GM23338 (cell line): ENCODE measurements at regions not wholly inside any gene's neighbourhood (a gene's known extent, or its start where the extent isn't known, plus 50 kb on each side); places are given as distances from the start of the nearest gene placed in this dataset.

Source experiments
- ATAC-seq: fragments of 200-7000 bp; cut with Tn5 transposase; 3 replicates; pipeline ENCODE4 v1.9.1; 2020
- DNase-seq: peaks from one replicate; pipeline ENCODE4 v3.0.0-alpha.2; 2015; ENCODE audit warnings: low spot score
- H2AFZ ChIP-seq: fragments of 200-600 bp; sonication (generic); 2 replicates; pipeline ENCODE4 v1.8.0; 2016; ENCODE audit warnings: antibody characterized with exemption, mild to moderate bottlenecking, moderate library complexity
- H3F3A ChIP-seq: fragments of 200-600 bp; sonication (generic); replicated peaks from 2 replicates; pipeline ENCODE4 v1.8.0; 2017; ENCODE audit warnings: antibody characterized with exemption, mixed run types, low read depth
- H3K27ac ChIP-seq: fragments of 200-600 bp; sonication (generic); 2 replicates; pipeline ENCODE4 v1.6.1; 2016; ENCODE audit warnings: low read depth
- H3K27me3 ChIP-seq: fragments of 200-600 bp; sonication (generic); 2 replicates; pipeline ENCODE4 v1.8.0; 2016; ENCODE audit warnings: mild to moderate bottlenecking, mixed run types, moderate library complexity; ENCODE audit not compliant: insufficient read depth
- H3K36me3 ChIP-seq: fragments of 200-600 bp; sonication (generic); 2 replicates; pipeline ENCODE4 v1.8.0; 2016; ENCODE audit warnings: mild to moderate bottlenecking; ENCODE audit not compliant: insufficient read depth
- H3K4me1 ChIP-seq: fragments of 200-600 bp; sonication (generic); 2 replicates; pipeline ENCODE4 v1.8.0; 2016; ENCODE audit warnings: mild to moderate bottlenecking, moderate library complexity; ENCODE audit not compliant: insufficient read depth
- H3K4me2 ChIP-seq: fragments of 200-600 bp; sonication (generic); 2 replicates; pipeline ENCODE4 v1.7.1; 2017; ENCODE audit warnings: mixed run types
- H3K4me3 ChIP-seq: fragments of 200-600 bp; sonication (generic); 2 replicates; pipeline ENCODE4 v1.6.1; 2016; ENCODE audit warnings: mixed run types
- H3K79me2 ChIP-seq: fragments of 200-600 bp; sonication (generic); replicated peaks from 2 replicates; pipeline ENCODE4 v1.8.0; 2017; ENCODE audit warnings: mild to moderate bottlenecking; ENCODE audit not compliant: insufficient read depth
- H3K9me2 ChIP-seq: fragments of 200-600 bp; sonication (generic); 2 replicates; pipeline ENCODE4 v1.8.0; 2017; ENCODE audit not compliant: insufficient read depth
- H4K20me1 ChIP-seq: fragments of 200-600 bp; sonication (generic); replicated peaks from 2 replicates; pipeline ENCODE4 v1.8.0; 2017; ENCODE audit warnings: mild to moderate bottlenecking; ENCODE audit not compliant: insufficient read depth
- H3K27ac Mint-ChIP-seq: 2 replicates; pipeline ENCODE4 v1.8.0; 2020; ENCODE audit warnings: inconsistent platforms, mild to moderate bottlenecking, moderate library complexity, mixed read lengths
- H3K27me3 Mint-ChIP-seq: 3 replicates; pipeline ENCODE4 v1.8.0; 2022; ENCODE audit warnings: low read depth, mild to moderate bottlenecking, moderate library complexity, mixed read lengths, inconsistent platforms; ENCODE audit not compliant: insufficient read depth, poor library complexity
- H3K36me3 Mint-ChIP-seq: 3 replicates; pipeline ENCODE4 v1.8.0; 2021; ENCODE audit warnings: low read depth, mild to moderate bottlenecking, inconsistent platforms, moderate library complexity, mixed read lengths
- H3K4me1 Mint-ChIP-seq: 3 replicates; pipeline ENCODE4 v1.8.0; 2020; ENCODE audit warnings: mild to moderate bottlenecking, inconsistent platforms, mixed read lengths
- H3K4me3 Mint-ChIP-seq: 3 replicates; pipeline ENCODE4 v1.8.0; 2021; ENCODE audit warnings: moderate library complexity, mild to moderate bottlenecking, inconsistent platforms, mixed read lengths
- H3K9me3 Mint-ChIP-seq: 3 replicates; pipeline ENCODE4 v1.8.0; 2020; ENCODE audit warnings: moderate library complexity, mild to moderate bottlenecking, inconsistent platforms, mixed read lengths
- CREB1 ChIP-seq: fragments of 250-450 bp; sonication (Bioruptor Pico); IDR thresholded peaks from 2 replicates; pipeline ENCODE4 v1.5.0; 2020; ENCODE audit warnings: low read depth, mild to moderate bottlenecking, moderate library complexity
- CTCF ChIP-seq, 2 experiments: fragments of 200-600 bp in 1 of 2; sonication (generic) in 1 of 2; conservative IDR thresholded peaks; 2 replicates each; pipeline versions ENCODE4 v1.5.1 to v1.6.1; 2016 to 2017; ENCODE audit warnings: antibody characterized with exemption in 2 of 2, low read depth in 2 of 2, mild to moderate bottlenecking in 2 of 2, moderate library complexity in 1 of 2
- EZH2 ChIP-seq: fragments of 200-600 bp; sonication (generic); IDR thresholded peaks from one replicate; pipeline ENCODE4 v1.8.0; 2017; ENCODE audit warnings: antibody characterized with exemption, mild to moderate bottlenecking, low read depth; ENCODE audit not compliant: unreplicated experiment
- NANOG ChIP-seq: IDR thresholded peaks from 2 replicates; pipeline ENCODE4 v1.6.1; 2016; ENCODE audit warnings: antibody characterized with exemption, borderline replicate concordance
- POLR2AphosphoS5 ChIP-seq: IDR thresholded peaks from 2 replicates; pipeline ENCODE4 v1.6.1; 2016; ENCODE audit warnings: antibody characterized with exemption, low read depth
- REST ChIP-seq: IDR thresholded peaks from one replicate; pipeline ENCODE4 v1.6.1; 2018; ENCODE audit warnings: antibody characterized with exemption; ENCODE audit not compliant: unreplicated experiment
- ZNF114 ChIP-seq: fragments of 250-450 bp; sonication (Bioruptor Pico); IDR thresholded peaks from 2 replicates; pipeline ENCODE4 v1.5.0; 2020; ENCODE audit warnings: mild to moderate bottlenecking, moderate library complexity
- ZNF331 ChIP-seq: fragments of 250-450 bp; sonication (Bioruptor Pico); IDR thresholded peaks from 2 replicates; pipeline ENCODE4 v1.5.0; 2020; ENCODE audit warnings: low read depth, mild to moderate bottlenecking, moderate library complexity
- TF ChIP-seq, protein P1 (sequence below): fragments of 250-450 bp; sonication (Bioruptor Pico); IDR thresholded peaks from 2 replicates; pipeline ENCODE4 v1.5.0; 2020; ENCODE audit warnings: mild to moderate bottlenecking, moderate library complexity
- TF ChIP-seq, protein P2 (sequence below): IDR thresholded peaks from 2 replicates; pipeline ENCODE4 v1.6.1; 2016; ENCODE audit warnings: antibody characterized with exemption

- Histone ChIP-seq H3K36me3 (no peaks in the 10 kb centered on the region), H3K9me2 (no peaks in the 10 kb centered on the region), H3K4me1 (no peaks in the 10 kb centered on the region), H3F3A (no peaks in the 10 kb centered on the region), H3K4me3 (no peak overlapping the region), H2AFZ (no peak overlapping the region), H4K20me1 (no peaks in the 10 kb centered on the region), H3K79me2 (no peaks in the 10 kb centered on the region), H3K27me3 (no peaks in the 10 kb centered on the region), H3K27ac (no peak overlapping the region), H3K4me2 (no peak overlapping the region)
- H3K4me3 Mint-ChIP-seq = no peak overlapping the region
- DNase-seq (no peak), ATAC-seq (no peak)
- H3K27ac Mint-ChIP-seq = no peak overlapping the region
- H3K4me1 Mint-ChIP-seq = no peaks in the 10 kb centered on the region
- TF ChIP-seq, protein P1, sequence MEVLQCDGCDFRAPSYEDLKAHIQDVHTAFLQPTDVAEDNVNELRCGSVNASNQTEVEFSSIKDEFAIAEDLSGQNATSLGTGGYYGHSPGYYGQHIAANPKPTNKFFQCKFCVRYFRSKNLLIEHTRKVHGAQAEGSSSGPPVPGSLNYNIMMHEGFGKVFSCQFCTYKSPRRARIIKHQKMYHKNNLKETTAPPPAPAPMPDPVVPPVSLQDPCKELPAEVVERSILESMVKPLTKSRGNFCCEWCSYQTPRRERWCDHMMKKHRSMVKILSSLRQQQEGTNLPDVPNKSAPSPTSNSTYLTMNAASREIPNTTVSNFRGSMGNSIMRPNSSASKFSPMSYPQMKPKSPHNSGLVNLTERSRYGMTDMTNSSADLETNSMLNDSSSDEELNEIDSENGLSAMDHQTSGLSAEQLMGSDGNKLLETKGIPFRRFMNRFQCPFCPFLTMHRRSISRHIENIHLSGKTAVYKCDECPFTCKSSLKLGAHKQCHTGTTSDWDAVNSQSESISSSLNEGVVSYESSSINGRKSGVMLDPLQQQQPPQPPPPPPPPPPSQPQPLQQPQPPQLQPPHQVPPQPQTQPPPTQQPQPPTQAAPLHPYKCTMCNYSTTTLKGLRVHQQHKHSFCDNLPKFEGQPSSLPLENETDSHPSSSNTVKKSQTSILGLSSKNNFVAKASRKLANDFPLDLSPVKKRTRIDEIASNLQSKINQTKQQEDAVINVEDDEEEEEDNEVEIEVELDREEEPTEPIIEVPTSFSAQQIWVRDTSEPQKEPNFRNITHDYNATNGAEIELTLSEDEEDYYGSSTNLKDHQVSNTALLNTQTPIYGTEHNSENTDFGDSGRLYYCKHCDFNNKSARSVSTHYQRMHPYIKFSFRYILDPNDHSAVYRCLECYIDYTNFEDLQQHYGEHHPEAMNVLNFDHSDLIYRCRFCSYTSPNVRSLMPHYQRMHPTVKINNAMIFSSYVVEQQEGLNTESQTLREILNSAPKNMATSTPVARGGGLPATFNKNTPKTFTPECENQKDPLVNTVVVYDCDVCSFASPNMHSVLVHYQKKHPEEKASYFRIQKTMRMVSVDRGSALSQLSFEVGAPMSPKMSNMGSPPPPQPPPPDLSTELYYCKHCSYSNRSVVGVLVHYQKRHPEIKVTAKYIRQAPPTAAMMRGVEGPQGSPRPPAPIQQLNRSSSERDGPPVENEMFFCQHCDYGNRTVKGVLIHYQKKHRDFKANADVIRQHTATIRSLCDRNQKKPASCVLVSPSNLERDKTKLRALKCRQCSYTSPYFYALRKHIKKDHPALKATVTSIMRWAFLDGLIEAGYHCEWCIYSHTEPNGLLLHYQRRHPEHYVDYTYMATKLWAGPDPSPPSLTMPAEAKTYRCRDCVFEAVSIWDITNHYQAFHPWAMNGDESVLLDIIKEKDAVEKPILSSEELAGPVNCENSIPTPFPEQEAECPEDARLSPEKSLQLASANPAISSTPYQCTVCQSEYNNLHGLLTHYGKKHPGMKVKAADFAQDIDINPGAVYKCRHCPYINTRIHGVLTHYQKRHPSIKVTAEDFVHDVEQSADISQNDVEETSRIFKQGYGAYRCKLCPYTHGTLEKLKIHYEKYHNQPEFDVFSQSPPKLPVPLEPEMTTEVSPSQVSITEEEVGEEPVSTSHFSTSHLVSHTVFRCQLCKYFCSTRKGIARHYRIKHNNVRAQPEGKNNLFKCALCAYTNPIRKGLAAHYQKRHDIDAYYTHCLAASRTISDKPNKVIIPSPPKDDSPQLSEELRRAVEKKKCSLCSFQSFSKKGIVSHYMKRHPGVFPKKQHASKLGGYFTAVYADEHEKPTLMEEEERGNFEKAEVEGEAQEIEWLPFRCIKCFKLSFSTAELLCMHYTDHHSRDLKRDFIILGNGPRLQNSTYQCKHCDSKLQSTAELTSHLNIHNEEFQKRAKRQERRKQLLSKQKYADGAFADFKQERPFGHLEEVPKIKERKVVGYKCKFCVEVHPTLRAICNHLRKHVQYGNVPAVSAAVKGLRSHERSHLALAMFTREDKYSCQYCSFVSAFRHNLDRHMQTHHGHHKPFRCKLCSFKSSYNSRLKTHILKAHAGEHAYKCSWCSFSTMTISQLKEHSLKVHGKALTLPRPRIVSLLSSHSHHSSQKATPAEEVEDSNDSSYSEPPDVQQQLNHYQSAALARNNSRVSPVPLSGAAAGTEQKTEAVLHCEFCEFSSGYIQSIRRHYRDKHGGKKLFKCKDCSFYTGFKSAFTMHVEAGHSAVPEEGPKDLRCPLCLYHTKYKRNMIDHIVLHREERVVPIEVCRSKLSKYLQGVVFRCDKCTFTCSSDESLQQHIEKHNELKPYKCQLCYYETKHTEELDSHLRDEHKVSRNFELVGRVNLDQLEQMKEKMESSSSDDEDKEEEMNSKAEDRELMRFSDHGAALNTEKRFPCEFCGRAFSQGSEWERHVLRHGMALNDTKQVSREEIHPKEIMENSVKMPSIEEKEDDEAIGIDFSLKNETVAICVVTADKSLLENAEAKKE = no peak
- TF ChIP-seq NANOG (no peak), CREB1 (no peak), ZNF331 (no peak), EZH2 (no peak), CTCF (conservative IDR thresholded peaks at IDR 0.05; ENCODE audit: low read depth in 2 of 2) (no peak), POLR2AphosphoS5 (no peak), REST (no peak), ZNF114 (CRISPR knock-in tag) (no peak)
- TF ChIP-seq, protein P2, sequence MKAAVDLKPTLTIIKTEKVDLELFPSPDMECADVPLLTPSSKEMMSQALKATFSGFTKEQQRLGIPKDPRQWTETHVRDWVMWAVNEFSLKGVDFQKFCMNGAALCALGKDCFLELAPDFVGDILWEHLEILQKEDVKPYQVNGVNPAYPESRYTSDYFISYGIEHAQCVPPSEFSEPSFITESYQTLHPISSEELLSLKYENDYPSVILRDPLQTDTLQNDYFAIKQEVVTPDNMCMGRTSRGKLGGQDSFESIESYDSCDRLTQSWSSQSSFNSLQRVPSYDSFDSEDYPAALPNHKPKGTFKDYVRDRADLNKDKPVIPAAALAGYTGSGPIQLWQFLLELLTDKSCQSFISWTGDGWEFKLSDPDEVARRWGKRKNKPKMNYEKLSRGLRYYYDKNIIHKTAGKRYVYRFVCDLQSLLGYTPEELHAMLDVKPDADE = no peak
- H3K27me3 Mint-ChIP-seq = peaks cover 1% of the 10 kb centered on the region
- peaks cover 57% of the 10 kb centered on the region for H3K9me3 Mint-ChIP-seq
- peaks cover 6% of the 10 kb centered on the region; the same call in 2 of the 3 replicates for H3K36me3 Mint-ChIP-seq
Observed at GRCh38 chrX:66384722-66385121, 220.7 kb downstream of the HEPH start.
